ENCODE measurements at regions not wholly inside any gene's neighbourhood (a gene's known extent, or its start where the extent isn't known, plus 50 kb on each side); places are given as distances from the start of the nearest gene placed in this dataset.

DNA sequence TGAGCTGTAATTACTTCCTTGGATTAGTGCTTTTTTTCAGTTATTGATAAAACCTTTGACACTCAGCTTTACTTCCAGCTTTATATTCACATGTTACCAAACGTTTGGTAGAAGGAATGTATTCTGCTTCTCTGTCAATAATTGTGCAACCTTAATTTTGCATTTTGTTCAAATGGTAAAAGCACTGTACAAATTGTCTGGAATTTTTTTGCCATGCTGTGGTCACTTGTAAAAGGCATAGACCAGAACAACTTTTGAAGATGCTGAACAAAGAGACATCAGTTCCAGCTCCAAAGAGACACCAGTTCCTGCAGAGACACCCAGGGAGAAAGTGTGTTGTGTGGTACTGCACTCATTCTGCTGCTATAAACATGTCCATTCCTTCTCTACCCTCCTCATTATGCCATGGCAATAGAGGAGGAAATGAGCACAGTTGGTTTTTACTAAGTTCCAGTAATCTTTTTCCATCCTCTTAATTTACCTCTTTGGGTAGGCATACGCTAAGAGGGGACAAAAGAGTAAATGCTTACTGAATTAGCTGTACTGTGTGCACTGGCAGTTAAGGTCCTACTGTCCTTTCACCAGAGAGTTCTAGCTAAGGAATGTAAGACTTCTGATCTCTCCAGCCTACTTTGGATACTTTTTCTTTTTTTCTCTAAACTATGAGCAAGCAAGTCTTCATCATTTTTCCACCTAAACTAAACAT lies 387.4 kb downstream of the FGF10 start:
- intact Hi-C loops (cut with DNase I), result no loop called here
- no peak for DNase-seq (ENCODE audit: low spot score in 2 of 2)
- Histone ChIP-seq H3K4me3 (no peak overlapping the region), H3K36me3 (no peaks in the 10 kb centered on the region), H3K27me3 (no peaks in the 10 kb centered on the region), H3K27ac (no peak overlapping the region), H3K4me1 (peaks cover 4 to 9% of the 10 kb centered on the region in 2 donors), H3K9me3 (no peaks in the 10 kb centered on the region)
- TF ChIP-seq, protein P1, sequence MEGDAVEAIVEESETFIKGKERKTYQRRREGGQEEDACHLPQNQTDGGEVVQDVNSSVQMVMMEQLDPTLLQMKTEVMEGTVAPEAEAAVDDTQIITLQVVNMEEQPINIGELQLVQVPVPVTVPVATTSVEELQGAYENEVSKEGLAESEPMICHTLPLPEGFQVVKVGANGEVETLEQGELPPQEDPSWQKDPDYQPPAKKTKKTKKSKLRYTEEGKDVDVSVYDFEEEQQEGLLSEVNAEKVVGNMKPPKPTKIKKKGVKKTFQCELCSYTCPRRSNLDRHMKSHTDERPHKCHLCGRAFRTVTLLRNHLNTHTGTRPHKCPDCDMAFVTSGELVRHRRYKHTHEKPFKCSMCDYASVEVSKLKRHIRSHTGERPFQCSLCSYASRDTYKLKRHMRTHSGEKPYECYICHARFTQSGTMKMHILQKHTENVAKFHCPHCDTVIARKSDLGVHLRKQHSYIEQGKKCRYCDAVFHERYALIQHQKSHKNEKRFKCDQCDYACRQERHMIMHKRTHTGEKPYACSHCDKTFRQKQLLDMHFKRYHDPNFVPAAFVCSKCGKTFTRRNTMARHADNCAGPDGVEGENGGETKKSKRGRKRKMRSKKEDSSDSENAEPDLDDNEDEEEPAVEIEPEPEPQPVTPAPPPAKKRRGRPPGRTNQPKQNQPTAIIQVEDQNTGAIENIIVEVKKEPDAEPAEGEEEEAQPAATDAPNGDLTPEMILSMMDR (IDR thresholded peaks at IDR 0.05), result no peak

DNA sequence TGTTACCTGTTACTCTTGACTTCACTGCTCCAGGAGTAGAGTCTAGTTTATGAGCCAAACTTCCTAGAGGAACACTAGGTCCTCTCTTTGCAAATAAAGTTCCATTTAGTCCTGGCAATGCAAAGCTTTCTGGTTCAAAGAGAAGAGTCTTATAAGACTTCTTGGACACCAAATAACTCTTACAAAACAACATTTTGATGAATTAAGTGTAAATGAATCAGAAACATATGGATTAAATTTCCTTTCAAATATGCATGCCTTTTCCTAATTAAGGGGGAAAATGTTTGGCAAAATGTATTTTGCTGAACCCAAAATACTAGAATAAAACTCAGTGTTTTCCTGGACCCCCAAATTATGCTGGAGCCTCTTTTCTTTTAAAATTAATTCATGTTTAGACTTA lies 388.0 kb downstream of the FGF10 start:
- intact Hi-C loops (cut with DNase I), result no loop called here
- no peak for DNase-seq (ENCODE audit: low spot score in 2 of 2)
- H3K9me3 ChIP-seq, result no peaks in the 10 kb centered on the region
- TF ChIP-seq, protein P1 (IDR thresholded peaks at IDR 0.05), result no peak
- no peak overlapping the region for H3K27ac ChIP-seq
- H3K4me1 ChIP-seq, result peaks cover 4 to 9% of the 10 kb centered on the region in 2 donors
- no peaks in the 10 kb centered on the region for H3K27me3 ChIP-seq
- no peaks in the 10 kb centered on the region for H3K36me3 ChIP-seq
- H3K4me3 ChIP-seq, result no peak overlapping the region

DNA sequence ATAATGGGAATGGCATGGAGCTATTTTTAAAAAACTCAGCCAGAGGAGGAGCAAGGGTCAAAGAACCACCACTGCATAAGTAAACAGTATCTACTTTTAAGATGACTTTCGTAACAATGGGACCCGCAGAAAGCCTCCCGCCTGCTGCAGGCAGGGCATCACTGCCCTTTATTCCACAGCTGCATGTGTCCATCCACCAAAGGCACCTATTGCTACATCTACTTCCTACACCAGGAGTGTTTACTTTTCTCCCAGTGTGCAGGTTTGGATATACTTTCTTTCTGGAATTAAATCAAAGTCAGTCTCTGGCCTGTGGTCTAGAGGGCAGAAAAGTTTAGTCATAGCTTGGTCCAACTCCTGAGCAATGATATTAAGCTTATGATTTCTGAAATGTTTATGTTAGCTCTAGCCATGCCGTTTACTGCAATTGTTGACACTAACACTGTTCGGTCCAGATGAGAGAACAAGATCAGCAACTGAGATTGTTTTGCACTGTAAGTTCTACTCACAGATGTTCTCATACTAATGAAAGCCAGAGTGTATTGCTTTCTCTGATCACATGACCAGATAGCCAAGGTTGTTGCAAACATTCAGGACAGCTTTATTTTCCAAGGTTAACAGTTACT lies 391.5 kb downstream of the FGF10 start:
- no peak for DNase-seq (ENCODE audit: low spot score in 2 of 2)
- intact Hi-C loops (cut with DNase I), result no loop called here
- peaks cover 4 to 9% of the 10 kb centered on the region in 2 donors for H3K4me1 ChIP-seq
- no peaks in the 10 kb centered on the region for H3K36me3 ChIP-seq
- no peak overlapping the region for H3K27ac ChIP-seq
- H3K27me3 ChIP-seq, result no peaks in the 10 kb centered on the region
- H3K4me3 ChIP-seq, result no peak overlapping the region
- TF ChIP-seq, protein P1 (IDR thresholded peaks at IDR 0.05), result no peak
- H3K9me3 ChIP-seq, result no peaks in the 10 kb centered on the region

DNA sequence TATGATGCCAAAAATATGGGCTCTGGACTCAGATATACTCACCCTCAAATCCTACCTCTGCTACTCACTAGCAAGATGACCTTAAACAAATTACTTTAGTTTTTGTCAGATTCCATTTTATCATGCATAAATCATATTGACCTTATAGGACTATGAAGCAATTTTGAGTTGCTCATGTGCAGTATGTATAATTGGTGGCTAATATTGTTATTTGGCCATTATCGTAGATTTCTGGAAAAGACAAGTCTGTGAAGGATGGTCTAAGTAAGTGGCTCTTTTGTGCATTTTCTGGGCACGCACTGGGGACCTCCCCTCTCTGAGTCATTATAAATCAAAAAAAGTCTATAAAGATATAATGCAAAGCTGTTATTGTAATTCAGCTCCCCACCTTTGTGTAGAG lies 393.0 kb downstream of the FGF10 start:
- H3K27ac ChIP-seq, result no peak overlapping the region
- no peaks in the 10 kb centered on the region for H3K9me3 ChIP-seq
- TF ChIP-seq, protein P1 (IDR thresholded peaks at IDR 0.05), result no peak
- H3K4me1 ChIP-seq, result peaks cover 3 to 4% of the 10 kb centered on the region in 2 donors
- DNase-seq (ENCODE audit: low spot score in 2 of 2), result no peak
- no peaks in the 10 kb centered on the region for H3K36me3 ChIP-seq
- intact Hi-C loops (cut with DNase I), result no loop called here
- no peak overlapping the region for H3K4me3 ChIP-seq
- no peaks in the 10 kb centered on the region for H3K27me3 ChIP-seq

DNA sequence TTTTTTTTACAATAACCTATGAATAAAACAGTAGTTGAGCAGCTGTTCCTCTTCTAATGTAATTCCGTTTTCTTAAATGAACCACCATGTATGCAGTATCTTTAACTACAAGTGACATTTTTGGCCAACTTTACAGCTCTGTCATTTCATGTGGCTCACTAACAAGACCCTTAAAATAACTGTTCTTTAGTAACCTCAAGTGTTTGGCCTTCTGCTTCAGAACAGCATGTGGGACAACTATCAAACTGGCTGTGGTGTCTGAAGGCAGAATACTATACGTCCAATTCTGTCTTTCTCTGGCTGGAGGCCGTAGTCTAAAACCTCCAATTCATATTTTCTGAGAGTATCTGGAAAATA lies 391.4 kb downstream of the NNT start:
- H3K27me3 ChIP-seq, result no peaks in the 10 kb centered on the region
- DNase-seq (ENCODE audit: low spot score in 2 of 2), result no peak
- H3K36me3 ChIP-seq, result no peaks in the 10 kb centered on the region
- H3K4me1 ChIP-seq, result peaks cover 3 to 4% of the 10 kb centered on the region in 2 donors
- TF ChIP-seq, protein P1 (IDR thresholded peaks at IDR 0.05), result no peak
- no peak overlapping the region for H3K27ac ChIP-seq
- no peak overlapping the region for H3K4me3 ChIP-seq
- intact Hi-C loops (cut with DNase I), result no loop called here
- no peaks in the 10 kb centered on the region for H3K9me3 ChIP-seq
